ENCODE measurements at regions not wholly inside any gene's neighbourhood (a gene's known extent, or its start where the extent isn't known, plus 50 kb on each side); places are given as distances from the start of the nearest gene placed in this dataset.

- TF ChIP-seq FOXM1 (IDR thresholded peaks at IDR 0.05; ENCODE audit: borderline replicate concordance, low read depth) = no peak
- TF ChIP-seq USF1 (IDR thresholded peaks at IDR 0.05) = no peak
- no peak for TF ChIP-seq NFIC (IDR thresholded peaks at IDR 0.05)
- no peak for TF ChIP-seq EP300 (IDR thresholded peaks at IDR 0.05; ENCODE audit: borderline replicate concordance)
- no peak for TF ChIP-seq EGR1 (IDR thresholded peaks at IDR 0.05)
- no peak for TF ChIP-seq RAD21 (IDR thresholded peaks at IDR 0.05; ENCODE audit: low read depth)
- TF ChIP-seq TAF1 (IDR thresholded peaks at IDR 0.05; ENCODE audit: low read depth) = no peak
- TF ChIP-seq CEBPB (IDR thresholded peaks at IDR 0.05) = no peak
- TF ChIP-seq CREB1 (IDR thresholded peaks at IDR 0.05; ENCODE audit: low read depth) = no peak
- no peak for TF ChIP-seq TCF12 (IDR thresholded peaks at IDR 0.05; ENCODE audit: low read depth)
- no peak for TF ChIP-seq REST (IDR thresholded peaks at IDR 0.05; ENCODE audit: low read depth)
- TF ChIP-seq TEAD4 (IDR thresholded peaks at IDR 0.05) = no peak
- no peak for TF ChIP-seq ZBTB7A (IDR thresholded peaks at IDR 0.05; ENCODE audit: low read depth)
These were observed 237.5 kb upstream of the BLID start for GRCh38 chr11:122353561-122353960.

- no peak for TF ChIP-seq TCF12 (IDR thresholded peaks at IDR 0.05; ENCODE audit: low read depth)
- no peak for TF ChIP-seq EGR1 (IDR thresholded peaks at IDR 0.05)
- TF ChIP-seq CEBPB (IDR thresholded peaks at IDR 0.05) = no peak
- TF ChIP-seq USF1 (IDR thresholded peaks at IDR 0.05) = no peak
- TF ChIP-seq RAD21 (IDR thresholded peaks at IDR 0.05; ENCODE audit: low read depth) = no peak
- TF ChIP-seq FOXM1 (IDR thresholded peaks at IDR 0.05; ENCODE audit: borderline replicate concordance, low read depth) = no peak
- TF ChIP-seq TEAD4 (IDR thresholded peaks at IDR 0.05) = no peak
- TF ChIP-seq MAX (IDR thresholded peaks at IDR 0.05) = no peak
- TF ChIP-seq ZBTB7A (IDR thresholded peaks at IDR 0.05; ENCODE audit: low read depth) = no peak
- TF ChIP-seq CREB1 (IDR thresholded peaks at IDR 0.05; ENCODE audit: low read depth) = no peak
- no peak for TF ChIP-seq REST (IDR thresholded peaks at IDR 0.05; ENCODE audit: low read depth)
- no peak for TF ChIP-seq YY1 (IDR thresholded peaks at IDR 0.05; ENCODE audit: low read depth)
- TF ChIP-seq EP300 (IDR thresholded peaks at IDR 0.05; ENCODE audit: borderline replicate concordance) = no peak
- TF ChIP-seq TAF1 (IDR thresholded peaks at IDR 0.05; ENCODE audit: low read depth) = no peak
- no peak for TF ChIP-seq NFIC (IDR thresholded peaks at IDR 0.05)
These were observed 232.8 kb upstream of the BLID start for GRCh38 chr11:122348659-122349409.

- TF ChIP-seq CREB1 (IDR thresholded peaks at IDR 0.05; ENCODE audit: low read depth) (no peak), EGR1 (IDR thresholded peaks at IDR 0.05) (no peak), USF1 (IDR thresholded peaks at IDR 0.05) (no peak), EP300 (IDR thresholded peaks at IDR 0.05; ENCODE audit: borderline replicate concordance) (no peak), REST (IDR thresholded peaks at IDR 0.05; ENCODE audit: low read depth) (no peak), CEBPB (IDR thresholded peaks at IDR 0.05) (no peak), RAD21 (IDR thresholded peaks at IDR 0.05; ENCODE audit: low read depth) (no peak), FOXM1 (IDR thresholded peaks at IDR 0.05; ENCODE audit: borderline replicate concordance, low read depth) (no peak), TCF12 (IDR thresholded peaks at IDR 0.05; ENCODE audit: low read depth) (no peak), MAX (IDR thresholded peaks at IDR 0.05) (no peak), TAF1 (IDR thresholded peaks at IDR 0.05; ENCODE audit: low read depth) (no peak), YY1 (IDR thresholded peaks at IDR 0.05; ENCODE audit: low read depth) (no peak), ZBTB7A (IDR thresholded peaks at IDR 0.05; ENCODE audit: low read depth) (no peak), NFIC (IDR thresholded peaks at IDR 0.05) (no peak), TEAD4 (IDR thresholded peaks at IDR 0.05) (no peak)
These were observed 230.0 kb upstream of the BLID start for GRCh38 chr11:122346006-122346405.
